Astrocyte (in vitro differentiated cells and primary cell): ENCODE measurements at regions not wholly inside any gene's neighbourhood (a gene's known extent, or its start where the extent isn't known, plus 50 kb on each side); places are given as distances from the start of the nearest gene placed in this dataset.

Experiments
- DNase-seq: peaks from one replicate; pipeline ENCODE4 v3.0.0-alpha.2; 2010; ENCODE audit warnings: low read depth
- FAIRE-seq: peaks from 2 replicates; lab custom pipeline; 2011; peaks lifted over from hg19 to GRCh38; lab: Jason Lieb, UNC
- H2AFZ ChIP-seq: 2 replicates; pipeline ENCODE4 v1.6.0; 2012; ENCODE audit warnings: low read depth, low read length, inconsistent platforms
- H3K27ac ChIP-seq: 2 replicates; pipeline ENCODE4 v1.5.1; 2011; ENCODE audit warnings: low read depth, low read length, inconsistent platforms
- H3K27me3 ChIP-seq: 2 replicates; pipeline ENCODE4 v1.6.0; 2011; ENCODE audit warnings: low read length, inconsistent platforms; ENCODE audit not compliant: insufficient read depth
- H3K36me3 ChIP-seq: 2 replicates; pipeline ENCODE4 v1.5.1; 2011; ENCODE audit warnings: low read length, inconsistent platforms; ENCODE audit not compliant: insufficient read depth
- H3K4me1 ChIP-seq: 2 replicates; pipeline ENCODE4 v1.5.1; 2011; ENCODE audit warnings: low read length, inconsistent platforms; ENCODE audit not compliant: insufficient read depth
- H3K4me2 ChIP-seq: 2 replicates; pipeline ENCODE4 v1.6.0; 2012; ENCODE audit warnings: low read length, inconsistent platforms
- H3K4me3 ChIP-seq: 2 replicates; pipeline ENCODE4 v1.5.1; 2011; ENCODE audit warnings: low read depth, mild to moderate bottlenecking, low read length, inconsistent platforms; ENCODE audit not compliant: insufficient read depth
- H3K79me2 ChIP-seq: 2 replicates; pipeline ENCODE4 v1.6.0; 2012; ENCODE audit warnings: mild to moderate bottlenecking, low read length, inconsistent platforms; ENCODE audit not compliant: insufficient read depth
- H3K9ac ChIP-seq: 2 replicates; pipeline ENCODE4 v1.6.0; 2012; ENCODE audit warnings: mild to moderate bottlenecking, low read length, inconsistent platforms
- H3K9me3 ChIP-seq: 2 replicates; pipeline ENCODE4 v1.5.1; 2012; ENCODE audit warnings: low read depth, mild to moderate bottlenecking, low read length, inconsistent platforms; ENCODE audit not compliant: insufficient read depth
- H4K20me1 ChIP-seq: 2 replicates; pipeline ENCODE4 v1.6.0; 2012; ENCODE audit warnings: low read length, inconsistent platforms; ENCODE audit not compliant: insufficient read depth
- H3K27ac Mint-ChIP-seq: one replicate; pipeline ENCODE4 v1.8.0; 2021; ENCODE audit warnings: mild to moderate bottlenecking, mixed read lengths; ENCODE audit not compliant: unreplicated experiment
- H3K27me3 Mint-ChIP-seq: one replicate; pipeline ENCODE4 v1.8.0; 2021; ENCODE audit warnings: low read depth, mixed read lengths; ENCODE audit not compliant: unreplicated experiment
- H3K36me3 Mint-ChIP-seq: one replicate; pipeline ENCODE4 v1.8.0; 2021; ENCODE audit warnings: low read depth, mixed read lengths; ENCODE audit not compliant: unreplicated experiment
- H3K4me1 Mint-ChIP-seq: one replicate; pipeline ENCODE4 v1.8.0; 2021; ENCODE audit warnings: low read depth, mixed read lengths; ENCODE audit not compliant: unreplicated experiment
- H3K4me3 Mint-ChIP-seq: one replicate; pipeline ENCODE4 v1.8.0; 2021; ENCODE audit warnings: mild to moderate bottlenecking, moderate library complexity, mixed read lengths; ENCODE audit not compliant: unreplicated experiment
- H3K9me3 Mint-ChIP-seq: one replicate; pipeline ENCODE4 v1.8.0; 2021; ENCODE audit warnings: mild to moderate bottlenecking, mixed read lengths; ENCODE audit not compliant: unreplicated experiment
- CTCF ChIP-seq: IDR thresholded peaks from 2 replicates; pipeline ENCODE4 v1.5.1; 2011; ENCODE audit warnings: low read depth, mild to moderate bottlenecking, inconsistent platforms, low read length, moderate library complexity; ENCODE audit not compliant: insufficient read depth
- EZH2 ChIP-seq: IDR thresholded peaks from 2 replicates; pipeline ENCODE4 v1.6.1; 2012; ENCODE audit warnings: mild to moderate bottlenecking, low read length, inconsistent platforms; ENCODE audit not compliant: insufficient read depth

- H3K27ac ChIP-seq, result no peak overlapping the region
- no peak overlapping the region for H3K27ac Mint-ChIP-seq
- peaks cover 10% of the 10 kb centered on the region for H3K4me1 Mint-ChIP-seq
- no peaks in the 10 kb centered on the region for H4K20me1 ChIP-seq
- FAIRE-seq (no peak), DNase-seq (no peak)
- H3K27me3 ChIP-seq, result no peaks in the 10 kb centered on the region
- no peak overlapping the region for H2AFZ ChIP-seq
- no peak overlapping the region for H3K4me3 Mint-ChIP-seq
- H3K36me3 Mint-ChIP-seq, result no peaks in the 10 kb centered on the region
- no peaks in the 10 kb centered on the region for H3K9me3 Mint-ChIP-seq
- TF ChIP-seq EZH2, result no peak
- TF ChIP-seq CTCF, result no peak
- H3K9ac ChIP-seq, result no peak overlapping the region
- H3K9me3 ChIP-seq, result no peaks in the 10 kb centered on the region
- no peaks in the 10 kb centered on the region for H3K27me3 Mint-ChIP-seq
- H3K79me2 ChIP-seq, result no peaks in the 10 kb centered on the region
- H3K4me2 ChIP-seq, result no peak overlapping the region
- H3K36me3 ChIP-seq, result no peaks in the 10 kb centered on the region
- no peaks in the 10 kb centered on the region for H3K4me1 ChIP-seq
- no peak overlapping the region for H3K4me3 ChIP-seq
These were observed 66.7 kb downstream of the SLITRK1 start for GRCh38 chr13:83815598-83815997.

GRCh38 chr13:83810136-83810535, 72.1 kb downstream of the SLITRK1 start:
- Mint-ChIP-seq H3K27me3 (no peaks in the 10 kb centered on the region), H3K36me3 (no peaks in the 10 kb centered on the region), H3K4me1 (no peaks in the 10 kb centered on the region), H3K9me3 (no peaks in the 10 kb centered on the region), H3K4me3 (no peak overlapping the region), H3K27ac (no peak overlapping the region)
- Histone ChIP-seq H3K27me3 (no peaks in the 10 kb centered on the region), H3K27ac (no peak overlapping the region), H3K4me3 (no peak overlapping the region), H3K9me3 (no peaks in the 10 kb centered on the region), H3K36me3 (no peaks in the 10 kb centered on the region), H4K20me1 (no peaks in the 10 kb centered on the region), H3K79me2 (no peaks in the 10 kb centered on the region), H3K4me1 (no peaks in the 10 kb centered on the region), H3K4me2 (no peak overlapping the region), H3K9ac (no peak overlapping the region), H2AFZ (no peak overlapping the region)
- FAIRE-seq (no peak), DNase-seq (no peak)
- TF ChIP-seq CTCF, result no peak

GRCh38 chr13:83804356-83804962, 77.8 kb downstream of the SLITRK1 start:
- H3K79me2 ChIP-seq, result no peaks in the 10 kb centered on the region
- H3K9ac ChIP-seq, result no peak overlapping the region
- Mint-ChIP-seq H3K36me3 (no peaks in the 10 kb centered on the region), H3K4me3 (no peak overlapping the region), H3K27me3 (no peaks in the 10 kb centered on the region), H3K27ac (no peak overlapping the region), H3K9me3 (peaks cover 3% of the 10 kb centered on the region), H3K4me1 (no peaks in the 10 kb centered on the region)
- H4K20me1 ChIP-seq, result no peaks in the 10 kb centered on the region
- no peaks in the 10 kb centered on the region for H3K9me3 ChIP-seq
- no peak overlapping the region for H3K27ac ChIP-seq
- no peak overlapping the region for H3K4me2 ChIP-seq
- TF ChIP-seq EZH2 (no peak), CTCF (no peak)
- H3K4me1 ChIP-seq, result no peaks in the 10 kb centered on the region
- H2AFZ ChIP-seq, result no peak overlapping the region
- no peaks in the 10 kb centered on the region for H3K36me3 ChIP-seq
- no peak for FAIRE-seq
- H3K27me3 ChIP-seq, result no peaks in the 10 kb centered on the region
- no peak overlapping the region for H3K4me3 ChIP-seq
- no peak for DNase-seq
